ENCODE measurements at regions not wholly inside any gene's neighbourhood (a gene's known extent, or its start where the extent isn't known, plus 50 kb on each side); places are given as distances from the start of the nearest gene placed in this dataset.

DNA sequence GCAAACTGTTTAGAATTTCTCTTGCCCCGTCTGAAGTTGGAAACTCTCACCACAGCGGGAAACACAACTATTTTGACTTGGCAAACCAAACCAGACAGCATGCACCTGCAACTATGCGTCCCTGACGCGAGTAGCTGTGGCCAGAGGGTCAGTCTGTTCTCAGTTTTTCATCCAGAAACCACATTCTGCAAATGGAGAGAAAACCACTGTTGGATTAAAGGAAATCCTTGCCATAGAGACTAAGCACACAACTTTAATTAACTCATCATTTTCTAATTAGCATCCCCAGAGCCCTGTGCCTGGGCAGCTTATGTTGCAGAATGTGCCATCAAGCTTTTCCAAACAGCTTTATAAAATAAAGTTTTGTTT, 415.7 kb upstream of the TCF4 start:
- DNase-seq (ENCODE audit: insufficient read length) (no peak), FAIRE-seq (no peak)
- TF ChIP-seq POLR2AphosphoS5 (IDR thresholded peaks at IDR 0.05; ENCODE audit: low read depth, low read length) (no peak), TAF1 (IDR thresholded peaks at IDR 0.05; ENCODE audit: borderline replicate concordance, low read depth, low read length) (no peak), POLR2A (IDR thresholded peaks at IDR 0.05; ENCODE audit: low read depth, low read length) (no peak)

DNA sequence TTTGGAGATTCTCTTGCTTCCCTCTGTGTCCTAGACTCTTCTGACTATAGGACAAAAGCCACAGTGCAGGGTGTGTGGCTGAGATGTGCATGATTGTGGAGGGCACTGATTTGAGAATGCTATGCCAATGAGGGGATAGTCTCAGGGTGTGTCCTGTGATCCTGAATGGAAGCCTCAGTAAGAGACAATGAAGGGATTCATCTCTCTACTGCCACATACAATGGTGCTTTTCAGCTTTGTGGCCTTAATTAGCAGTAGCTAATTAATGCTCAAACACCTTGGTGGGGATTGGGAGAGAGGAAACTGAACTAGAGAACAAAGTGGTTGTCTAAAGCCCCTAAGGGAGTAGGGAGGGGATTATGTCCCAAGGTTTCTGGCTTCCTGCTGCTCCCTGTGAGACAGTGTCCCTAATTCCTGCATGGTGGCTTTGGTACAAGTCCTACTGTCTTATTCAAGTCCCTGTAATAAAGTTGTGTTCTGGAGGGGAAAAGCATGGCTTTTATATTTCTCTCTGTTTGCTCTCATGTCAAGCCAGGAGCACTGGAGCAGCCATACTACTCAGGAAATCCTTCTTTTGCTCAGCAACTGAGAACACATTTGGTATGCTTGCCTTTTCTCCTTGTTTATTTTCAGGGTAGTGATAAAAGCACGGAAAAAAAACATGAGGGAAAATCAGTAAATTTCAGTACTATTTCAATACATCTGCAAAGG, 415.2 kb upstream of the TCF4 start:
- FAIRE-seq: no peak
- no peak for TF ChIP-seq POLR2AphosphoS5 (IDR thresholded peaks at IDR 0.05; ENCODE audit: low read depth, low read length)
- TF ChIP-seq TAF1 (IDR thresholded peaks at IDR 0.05; ENCODE audit: borderline replicate concordance, low read depth, low read length): no peak
- no peak for TF ChIP-seq POLR2A (IDR thresholded peaks at IDR 0.05; ENCODE audit: low read depth, low read length)
- DNase-seq (ENCODE audit: insufficient read length): no peak

DNA sequence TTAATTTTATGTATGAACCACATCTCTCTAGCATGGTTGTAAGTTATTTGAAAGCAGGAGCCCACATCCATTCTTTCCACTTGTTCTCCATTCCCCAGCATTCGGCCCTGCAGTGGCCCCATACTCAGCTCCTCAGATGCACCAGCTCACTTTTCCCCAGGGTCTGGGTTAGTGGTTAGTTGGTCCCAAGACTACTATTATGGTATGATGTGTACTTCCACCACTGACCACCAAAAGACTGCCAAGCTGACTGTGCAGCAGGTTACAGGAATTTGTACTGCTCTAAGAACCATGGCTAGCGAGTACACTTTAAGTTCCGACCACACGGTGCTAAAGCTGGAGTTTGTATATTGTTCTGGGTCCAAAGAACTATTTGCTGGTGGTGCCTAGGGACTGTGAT, 413.6 kb upstream of the TCF4 start:
- TF ChIP-seq POLR2AphosphoS5 (IDR thresholded peaks at IDR 0.05; ENCODE audit: low read depth, low read length) (no peak), POLR2A (IDR thresholded peaks at IDR 0.05; ENCODE audit: low read depth, low read length) (no peak), TAF1 (IDR thresholded peaks at IDR 0.05; ENCODE audit: borderline replicate concordance, low read depth, low read length) (no peak)
- FAIRE-seq (no peak), DNase-seq (ENCODE audit: insufficient read length) (no peak)

DNA sequence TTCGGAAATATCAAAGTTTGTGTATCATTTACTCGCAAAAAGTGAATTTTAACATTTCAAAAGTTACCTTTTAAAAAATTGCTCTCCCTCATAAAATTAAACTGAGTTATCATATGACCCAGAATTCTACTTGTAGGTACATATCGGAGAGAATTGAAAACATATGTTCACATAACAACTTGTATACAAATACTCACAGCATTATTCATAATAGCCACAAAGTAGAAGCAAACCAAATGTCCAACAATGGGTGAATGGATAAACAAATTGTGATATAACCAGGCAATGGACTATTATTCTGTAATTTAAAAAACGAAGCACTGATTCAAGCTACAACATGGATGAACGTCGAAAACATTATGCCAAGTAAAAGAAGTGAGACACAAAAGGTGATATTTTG, 412.0 kb upstream of the TCF4 start:
- TF ChIP-seq POLR2AphosphoS5 (IDR thresholded peaks at IDR 0.05; ENCODE audit: low read depth, low read length): no peak
- no peak for TF ChIP-seq POLR2A (IDR thresholded peaks at IDR 0.05; ENCODE audit: low read depth, low read length)
- no peak for TF ChIP-seq TAF1 (IDR thresholded peaks at IDR 0.05; ENCODE audit: borderline replicate concordance, low read depth, low read length)
- FAIRE-seq (no peak), DNase-seq (ENCODE audit: insufficient read length) (no peak)

DNA sequence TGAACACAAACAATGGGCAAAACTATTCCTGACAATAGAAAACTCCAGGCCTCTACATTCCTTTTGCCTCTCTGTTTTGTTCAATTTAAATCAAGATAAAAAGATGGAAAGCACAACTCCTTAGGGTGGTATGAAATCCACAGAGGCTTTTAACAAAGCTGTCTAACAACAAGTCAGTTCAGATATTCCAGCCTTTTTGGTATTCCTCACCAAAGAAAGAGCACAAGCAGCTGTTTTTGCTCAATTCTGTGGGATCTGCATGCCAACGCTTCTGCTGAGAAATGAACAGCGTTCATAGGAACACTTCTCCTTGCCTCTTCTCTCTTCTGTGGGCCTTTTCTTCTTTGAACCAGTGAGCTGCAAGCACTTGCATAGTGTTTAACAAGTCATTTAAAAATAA, 411.6 kb upstream of the TCF4 start:
- FAIRE-seq (no peak), DNase-seq (ENCODE audit: insufficient read length) (no peak)
- no peak for TF ChIP-seq TAF1 (IDR thresholded peaks at IDR 0.05; ENCODE audit: borderline replicate concordance, low read depth, low read length)
- no peak for TF ChIP-seq POLR2AphosphoS5 (IDR thresholded peaks at IDR 0.05; ENCODE audit: low read depth, low read length)
- TF ChIP-seq POLR2A (IDR thresholded peaks at IDR 0.05; ENCODE audit: low read depth, low read length): no peak

DNA sequence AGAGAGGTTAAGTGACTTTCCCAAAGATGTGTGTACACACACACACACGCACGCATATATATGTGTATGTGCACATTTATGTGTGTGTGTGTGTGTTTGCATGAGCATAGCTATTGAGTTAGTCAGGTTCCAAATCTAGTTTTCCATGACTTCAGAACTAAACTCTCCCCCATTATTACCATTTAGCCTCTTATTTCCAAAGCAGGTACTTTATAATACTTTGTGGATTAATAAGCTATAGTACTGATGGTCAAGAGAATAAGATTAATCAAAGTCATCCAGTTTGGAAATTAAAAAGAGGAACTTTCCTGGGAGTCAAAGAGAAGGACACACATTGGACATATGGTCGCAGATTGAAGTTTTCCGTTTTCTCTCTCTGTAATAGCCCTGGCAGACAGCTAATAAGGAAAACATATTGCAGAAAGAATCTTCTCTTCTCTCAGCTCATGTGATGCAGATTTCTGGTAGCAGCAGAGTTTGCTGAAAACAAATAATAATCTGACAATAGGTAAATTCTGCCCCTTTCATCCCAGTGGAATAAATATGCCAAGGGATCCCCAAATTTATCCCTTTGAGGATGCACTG, 410.9 kb upstream of the TCF4 start:
- FAIRE-seq (no peak), DNase-seq (ENCODE audit: insufficient read length) (no peak)
- no peak for TF ChIP-seq TAF1 (IDR thresholded peaks at IDR 0.05; ENCODE audit: borderline replicate concordance, low read depth, low read length)
- TF ChIP-seq POLR2A (IDR thresholded peaks at IDR 0.05; ENCODE audit: low read depth, low read length): no peak
- no peak for TF ChIP-seq POLR2AphosphoS5 (IDR thresholded peaks at IDR 0.05; ENCODE audit: low read depth, low read length)

DNA sequence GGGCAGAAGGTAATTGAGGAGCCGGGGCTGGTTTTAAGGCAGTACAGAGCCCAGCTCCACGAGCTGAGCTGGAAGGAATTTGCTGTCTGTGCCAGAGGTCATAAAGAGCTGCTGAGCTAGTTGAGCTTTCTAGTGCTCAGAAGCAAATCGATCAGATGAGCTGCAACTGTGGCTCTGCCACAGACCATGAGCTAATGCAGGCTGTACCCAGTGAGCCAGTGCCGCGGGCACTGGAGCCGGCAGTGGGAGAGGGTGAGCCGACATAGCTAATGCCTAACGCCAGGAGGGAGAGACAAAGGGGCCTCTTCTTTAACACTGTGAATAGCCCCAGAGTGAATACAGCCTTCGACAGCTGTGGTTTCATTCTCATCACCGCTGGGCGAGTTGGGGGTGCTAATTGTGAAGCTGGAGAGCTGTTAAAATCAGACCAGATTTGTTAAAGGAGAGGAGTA, 410.1 kb upstream of the TCF4 start:
- TF ChIP-seq POLR2AphosphoS5 (IDR thresholded peaks at IDR 0.05; ENCODE audit: low read depth, low read length) (no peak), TAF1 (IDR thresholded peaks at IDR 0.05; ENCODE audit: borderline replicate concordance, low read depth, low read length) (no peak), POLR2A (IDR thresholded peaks at IDR 0.05; ENCODE audit: low read depth, low read length) (no peak)
- FAIRE-seq (no peak), DNase-seq (ENCODE audit: insufficient read length) (no peak)

DNA sequence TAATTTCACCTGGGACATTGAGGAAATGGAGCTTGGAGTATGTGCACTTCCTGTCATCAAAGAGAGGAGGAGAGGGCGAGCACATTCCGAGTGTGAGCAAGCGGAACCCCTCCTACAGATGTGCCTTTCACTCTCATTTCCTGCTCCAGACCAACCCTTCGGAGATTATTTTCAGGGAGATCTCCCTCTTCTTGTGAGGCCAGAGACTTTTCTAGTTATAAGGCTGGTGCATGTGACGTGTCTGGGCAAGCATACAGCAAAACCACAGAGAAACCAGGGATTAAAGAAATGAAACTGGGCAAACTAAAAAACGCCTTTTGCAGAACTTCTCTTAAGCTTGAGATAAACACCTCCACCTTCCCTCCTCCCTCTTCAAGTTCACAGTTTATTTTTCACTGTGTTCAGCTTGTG, 409.2 kb upstream of the TCF4 start:
- FAIRE-seq: no peak
- no peak for TF ChIP-seq POLR2AphosphoS5 (IDR thresholded peaks at IDR 0.05; ENCODE audit: low read depth, low read length)
- no peak for TF ChIP-seq POLR2A (IDR thresholded peaks at IDR 0.05; ENCODE audit: low read depth, low read length)
- no peak for TF ChIP-seq TAF1 (IDR thresholded peaks at IDR 0.05; ENCODE audit: borderline replicate concordance, low read depth, low read length)
- no peak for DNase-seq (ENCODE audit: insufficient read length)

DNA sequence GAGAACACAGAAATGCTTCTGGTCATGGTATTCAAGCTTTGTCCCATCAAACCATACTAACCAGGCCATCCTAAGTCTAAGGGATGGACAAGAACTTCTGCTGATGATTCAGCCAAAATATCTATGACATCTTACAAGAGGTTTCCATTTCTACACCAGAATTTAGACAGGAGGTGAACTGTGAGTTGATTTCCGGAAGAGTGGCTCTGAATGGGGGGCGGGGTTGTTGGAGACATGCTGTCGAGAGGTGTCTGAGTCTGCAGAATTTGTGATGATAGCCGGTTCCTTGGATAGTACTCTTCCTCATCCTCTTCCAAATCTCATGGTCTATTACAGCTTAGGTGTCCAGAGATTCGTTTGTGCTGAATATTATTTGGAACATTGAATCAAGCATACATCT, 408.7 kb upstream of the TCF4 start:
- no peak for DNase-seq (ENCODE audit: insufficient read length)
- TF ChIP-seq POLR2AphosphoS5 (IDR thresholded peaks at IDR 0.05; ENCODE audit: low read depth, low read length) (no peak), TAF1 (IDR thresholded peaks at IDR 0.05; ENCODE audit: borderline replicate concordance, low read depth, low read length) (no peak), POLR2A (IDR thresholded peaks at IDR 0.05; ENCODE audit: low read depth, low read length) (no peak)
- no peak for FAIRE-seq

DNA sequence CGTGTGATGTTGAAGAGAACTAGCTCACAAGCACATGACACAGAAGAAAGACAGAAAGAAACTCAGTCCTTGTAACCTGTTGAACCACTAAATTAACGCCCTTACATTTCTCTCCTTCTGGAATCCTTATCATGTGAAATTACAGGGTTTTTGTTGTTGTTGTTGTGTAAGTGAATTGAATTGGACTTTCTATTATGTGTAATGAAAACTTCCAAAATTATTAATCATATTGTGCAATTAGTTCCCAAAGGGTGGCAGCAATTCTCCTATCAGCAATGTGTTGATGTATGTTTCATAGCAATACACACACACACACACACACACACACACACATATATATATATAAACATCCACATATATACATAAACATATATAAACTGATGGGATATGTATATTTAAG, 402.2 kb upstream of the TCF4 start:
- TF ChIP-seq TAF1 (IDR thresholded peaks at IDR 0.05; ENCODE audit: borderline replicate concordance, low read depth, low read length) (no peak), POLR2A (IDR thresholded peaks at IDR 0.05; ENCODE audit: low read depth, low read length) (no peak), POLR2AphosphoS5 (IDR thresholded peaks at IDR 0.05; ENCODE audit: low read depth, low read length) (no peak)
- FAIRE-seq (no peak), DNase-seq (ENCODE audit: insufficient read length) (no peak)

DNA sequence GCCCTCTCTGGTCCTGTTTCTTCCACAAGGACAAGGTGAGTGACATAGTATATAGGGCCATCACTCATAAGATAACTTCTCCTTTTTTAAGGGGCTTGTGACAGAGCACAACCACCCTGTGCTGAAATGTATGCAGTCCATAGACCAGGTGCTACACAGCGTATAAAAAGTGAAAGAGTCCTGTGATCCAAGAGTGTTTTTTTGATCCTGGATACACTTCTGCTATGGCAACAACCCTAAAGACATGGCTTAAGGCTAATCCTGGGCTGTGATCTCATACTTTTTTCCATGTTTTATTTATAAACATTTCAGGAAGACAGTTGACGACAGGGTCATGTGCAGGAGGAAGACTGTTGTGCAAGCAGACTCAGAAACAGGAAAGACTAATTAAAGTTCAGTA, 400.5 kb upstream of the TCF4 start:
- DNase-seq (ENCODE audit: insufficient read length) (no peak), FAIRE-seq (no peak)
- TF ChIP-seq TAF1 (IDR thresholded peaks at IDR 0.05; ENCODE audit: borderline replicate concordance, low read depth, low read length) (no peak), POLR2AphosphoS5 (IDR thresholded peaks at IDR 0.05; ENCODE audit: low read depth, low read length) (no peak), POLR2A (IDR thresholded peaks at IDR 0.05; ENCODE audit: low read depth, low read length) (no peak)

DNA sequence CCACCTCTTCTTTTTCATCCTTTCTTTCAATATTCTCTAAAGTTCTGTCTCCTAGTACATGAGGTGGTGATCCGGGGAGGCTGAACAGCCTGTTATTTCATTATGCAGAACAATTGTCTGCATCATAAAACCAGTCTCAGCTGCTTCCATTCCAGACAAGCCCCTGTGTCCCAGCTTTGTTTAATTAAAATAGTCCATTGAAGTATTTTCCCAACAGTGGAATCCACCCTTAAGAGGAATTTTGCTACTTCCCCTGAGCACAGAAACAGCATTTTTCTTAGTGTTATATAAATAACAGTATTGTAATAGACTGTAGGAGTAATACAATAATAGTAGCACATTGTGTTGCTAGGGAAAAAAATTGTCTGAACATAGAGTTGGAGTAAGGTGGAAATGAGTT, 395.4 kb upstream of the TCF4 start:
- no peak for TF ChIP-seq POLR2A (IDR thresholded peaks at IDR 0.05; ENCODE audit: low read depth, low read length)
- TF ChIP-seq TAF1 (IDR thresholded peaks at IDR 0.05; ENCODE audit: borderline replicate concordance, low read depth, low read length): no peak
- no peak for TF ChIP-seq POLR2AphosphoS5 (IDR thresholded peaks at IDR 0.05; ENCODE audit: low read depth, low read length)
- no peak for FAIRE-seq
- DNase-seq (ENCODE audit: insufficient read length): no peak

All from GM12892 (cell line).